Adipocyte (in vitro differentiated cells): ENCODE measurements at regions not wholly inside any gene's neighbourhood (a gene's known extent, or its start where the extent isn't known, plus 50 kb on each side); places are given as distances from the start of the nearest gene placed in this dataset.

ENCODE experiments used
- DNase-seq: peaks from one replicate; pipeline ENCODE4 v3.0.0-alpha.2; 2015; ENCODE audit warnings: low read depth
- H3K27me3 ChIP-seq: replicated peaks from 2 replicates; pipeline ENCODE4 v1.7.0; 2013; ENCODE audit warnings: mild to moderate bottlenecking, low read length, moderate library complexity; ENCODE audit not compliant: control insufficient read depth, insufficient read depth
- H3K36me3 ChIP-seq: 2 replicates; pipeline ENCODE4 v1.7.0; 2013; ENCODE audit warnings: low read length, mild to moderate bottlenecking, moderate library complexity; ENCODE audit not compliant: control insufficient read depth, insufficient read depth, severe bottlenecking
- H3K4me1 ChIP-seq: 2 replicates; pipeline ENCODE4 v1.7.0; 2013; ENCODE audit warnings: mild to moderate bottlenecking, low read length, moderate library complexity; ENCODE audit not compliant: control insufficient read depth, insufficient read depth
- H3K4me3 ChIP-seq: 2 replicates; pipeline ENCODE4 v1.7.0; 2013; ENCODE audit warnings: mild to moderate bottlenecking, low read length, moderate library complexity
- H3K9ac ChIP-seq: 2 replicates; pipeline ENCODE4 v1.7.0; 2013; ENCODE audit warnings: mild to moderate bottlenecking, low read length, moderate library complexity
- H3K9me3 ChIP-seq: 2 replicates; pipeline ENCODE4 v1.7.0; 2013; ENCODE audit warnings: mild to moderate bottlenecking, low read length, moderate library complexity; ENCODE audit not compliant: control insufficient read depth

- H3K36me3 ChIP-seq: no peaks in the 10 kb centered on the region
- H3K4me1 ChIP-seq: peaks cover 33% of the 10 kb centered on the region
- no peak overlapping the region for H3K9ac ChIP-seq
- no peak for DNase-seq
- H3K4me3 ChIP-seq: no peak overlapping the region
- no peaks in the 10 kb centered on the region for H3K27me3 ChIP-seq
- H3K9me3 ChIP-seq: no peaks in the 10 kb centered on the region
These were observed 294.8 kb upstream of the PTGER4 start for GRCh38 chr5:40384782-40385390.

- H3K27me3 ChIP-seq: no peaks in the 10 kb centered on the region
- H3K4me1 ChIP-seq: peaks cover 33% of the 10 kb centered on the region
- H3K36me3 ChIP-seq: no peaks in the 10 kb centered on the region
- no peaks in the 10 kb centered on the region for H3K9me3 ChIP-seq
- H3K4me3 ChIP-seq: no peak overlapping the region
- peak; percentile 77 for DNase-seq
- H3K9ac ChIP-seq: no peak overlapping the region
These were observed 295.7 kb upstream of the PTGER4 start for GRCh38 chr5:40383749-40384651.

DNA sequence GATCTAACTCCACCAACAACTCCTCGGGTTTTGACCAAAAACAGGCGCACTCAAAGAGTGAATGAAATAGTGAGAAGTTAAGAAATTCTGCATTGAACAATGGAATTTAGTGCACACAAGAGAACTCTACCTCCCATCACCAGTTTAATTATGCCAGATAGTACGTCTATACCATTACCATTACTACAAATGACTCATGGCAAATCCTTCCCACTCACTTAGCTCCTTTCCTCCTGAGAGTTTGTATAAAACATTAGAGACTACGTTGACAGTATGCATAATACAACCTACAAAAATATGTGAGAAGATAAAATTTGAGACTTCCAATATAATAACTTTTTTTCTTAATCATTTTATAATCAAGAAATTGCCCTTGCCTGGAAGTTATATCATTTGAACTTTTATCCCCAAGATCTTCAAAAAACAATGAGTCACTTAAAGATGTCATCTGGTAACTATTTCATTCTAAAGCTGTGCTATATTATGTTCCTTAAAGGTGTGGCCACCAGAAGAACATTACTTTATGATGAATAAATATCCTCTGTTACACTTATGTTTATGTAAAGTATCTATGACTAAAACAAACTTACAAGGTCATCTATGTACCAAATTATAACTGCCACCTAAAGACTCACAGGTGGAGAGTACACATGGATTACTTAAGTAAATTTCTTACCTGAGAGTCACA, 297.9 kb upstream of the PTGER4 start:
- DNase-seq: peak; percentile 39
- Histone ChIP-seq H3K27me3 (no peaks in the 10 kb centered on the region), H3K9ac (no peak overlapping the region), H3K36me3 (no peaks in the 10 kb centered on the region), H3K4me3 (no peak overlapping the region), H3K9me3 (no peaks in the 10 kb centered on the region), H3K4me1 (peaks cover 31% of the 10 kb centered on the region)

DNA sequence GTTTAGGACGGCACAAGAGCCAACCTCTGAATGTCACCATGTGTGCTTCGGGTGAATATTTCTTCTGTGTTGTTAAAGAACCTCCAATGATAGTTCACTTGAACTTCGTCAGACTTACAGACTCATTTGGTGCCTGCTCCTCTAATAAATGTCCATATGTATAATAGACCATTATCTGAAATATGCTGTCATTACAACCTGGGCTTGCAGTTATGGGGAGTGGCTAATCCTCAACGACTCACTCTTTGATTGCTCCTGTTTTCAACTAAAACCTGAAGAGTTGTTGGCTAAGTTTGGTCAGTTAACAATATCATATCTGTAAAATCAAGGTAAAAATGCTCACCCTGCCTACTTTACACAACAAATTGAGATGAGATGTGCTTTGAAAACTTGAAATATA, 298.7 kb upstream of the PTGER4 start:
- Histone ChIP-seq H3K27me3 (no peaks in the 10 kb centered on the region), H3K4me3 (no peak overlapping the region), H3K9me3 (no peaks in the 10 kb centered on the region), H3K9ac (no peak overlapping the region), H3K36me3 (no peaks in the 10 kb centered on the region), H3K4me1 (peaks cover 27% of the 10 kb centered on the region)
- no peak for DNase-seq

- H3K9ac ChIP-seq: no peak overlapping the region
- no peak for DNase-seq
- H3K36me3 ChIP-seq: no peaks in the 10 kb centered on the region
These were observed 301.1 kb upstream of the PTGER4 start for GRCh38 chr5:40378396-40379177.

GRCh38 chr5:40376566-40376965, 303.1 kb upstream of the PTGER4 start:
- DNase-seq: no peak
- Histone ChIP-seq H3K9me3 (no peaks in the 10 kb centered on the region), H3K4me1 (no peaks in the 10 kb centered on the region), H3K27me3 (no peaks in the 10 kb centered on the region), H3K4me3 (no peak overlapping the region), H3K36me3 (no peaks in the 10 kb centered on the region), H3K9ac (no peak overlapping the region)

More at GRCh38 chr5:40378396-40379177, 301.1 kb upstream of the PTGER4 start:
- Histone ChIP-seq H3K27me3 (no peaks in the 10 kb centered on the region), H3K4me3 (no peak overlapping the region), H3K9me3 (no peaks in the 10 kb centered on the region), H3K4me1 (peaks cover 3% of the 10 kb centered on the region)

- Histone ChIP-seq H3K4me1 (no peaks in the 10 kb centered on the region), H3K9ac (no peak overlapping the region), H3K36me3 (no peaks in the 10 kb centered on the region), H3K27me3 (no peaks in the 10 kb centered on the region), H3K4me3 (no peak overlapping the region), H3K9me3 (peaks cover 3% of the 10 kb centered on the region)
- no peak for DNase-seq
These were observed 304.9 kb upstream of the PTGER4 start for GRCh38 chr5:40374853-40375252.

DNA sequence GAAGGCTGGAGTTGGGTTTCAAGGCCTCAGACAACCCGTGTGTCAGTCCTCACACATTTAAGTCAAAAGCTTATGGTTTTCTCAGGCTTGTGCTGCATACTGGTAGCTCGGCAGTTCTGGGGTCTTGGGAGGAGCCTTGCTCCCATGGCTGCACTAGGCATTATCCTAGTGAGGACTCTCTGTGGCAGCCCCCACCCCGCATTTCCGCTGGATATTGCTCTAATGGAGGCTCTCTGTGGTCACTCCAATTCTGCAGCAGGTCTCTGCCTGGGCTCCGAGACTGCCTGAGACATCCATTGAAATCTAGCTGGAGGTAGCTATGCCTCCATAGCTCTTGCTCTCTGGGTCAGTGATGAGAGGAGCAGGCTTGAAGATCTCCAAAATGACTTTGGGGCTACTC, 311.5 kb upstream of the PTGER4 start:
- no peak for DNase-seq
- peaks cover 3% of the 10 kb centered on the region for H3K9me3 ChIP-seq

DNA sequence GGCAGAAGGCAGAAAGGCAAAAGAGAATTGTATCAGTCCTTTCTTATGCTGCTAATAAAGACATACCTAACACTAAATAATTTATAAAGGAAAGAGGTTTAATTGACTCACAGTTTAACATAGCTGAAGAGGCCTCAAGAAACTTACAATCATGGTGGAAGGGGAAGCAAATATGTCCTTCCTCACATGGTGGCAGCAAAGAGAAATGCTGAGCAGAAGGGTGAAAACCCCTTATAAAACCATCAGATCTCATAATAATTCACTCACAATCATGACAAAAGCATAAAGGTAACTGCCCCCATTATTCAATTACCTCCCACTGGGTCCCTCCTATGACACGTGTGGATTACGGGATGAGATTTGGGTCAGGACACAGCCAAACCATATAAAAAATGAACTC, 312.5 kb upstream of the PTGER4 start:
- no peak overlapping the region for H3K9ac ChIP-seq
- no peaks in the 10 kb centered on the region for H3K4me1 ChIP-seq
- H3K4me3 ChIP-seq: no peak overlapping the region
- H3K36me3 ChIP-seq: no peaks in the 10 kb centered on the region
- peaks cover 6% of the 10 kb centered on the region for H3K9me3 ChIP-seq
- no peaks in the 10 kb centered on the region for H3K27me3 ChIP-seq
- DNase-seq: no peak

More for the DNA sequence above, 311.5 kb upstream of the PTGER4 start:
- H3K36me3 ChIP-seq: no peaks in the 10 kb centered on the region
- H3K4me1 ChIP-seq: no peaks in the 10 kb centered on the region
- no peaks in the 10 kb centered on the region for H3K27me3 ChIP-seq
- no peak overlapping the region for H3K9ac ChIP-seq
- H3K4me3 ChIP-seq: no peak overlapping the region

DNA sequence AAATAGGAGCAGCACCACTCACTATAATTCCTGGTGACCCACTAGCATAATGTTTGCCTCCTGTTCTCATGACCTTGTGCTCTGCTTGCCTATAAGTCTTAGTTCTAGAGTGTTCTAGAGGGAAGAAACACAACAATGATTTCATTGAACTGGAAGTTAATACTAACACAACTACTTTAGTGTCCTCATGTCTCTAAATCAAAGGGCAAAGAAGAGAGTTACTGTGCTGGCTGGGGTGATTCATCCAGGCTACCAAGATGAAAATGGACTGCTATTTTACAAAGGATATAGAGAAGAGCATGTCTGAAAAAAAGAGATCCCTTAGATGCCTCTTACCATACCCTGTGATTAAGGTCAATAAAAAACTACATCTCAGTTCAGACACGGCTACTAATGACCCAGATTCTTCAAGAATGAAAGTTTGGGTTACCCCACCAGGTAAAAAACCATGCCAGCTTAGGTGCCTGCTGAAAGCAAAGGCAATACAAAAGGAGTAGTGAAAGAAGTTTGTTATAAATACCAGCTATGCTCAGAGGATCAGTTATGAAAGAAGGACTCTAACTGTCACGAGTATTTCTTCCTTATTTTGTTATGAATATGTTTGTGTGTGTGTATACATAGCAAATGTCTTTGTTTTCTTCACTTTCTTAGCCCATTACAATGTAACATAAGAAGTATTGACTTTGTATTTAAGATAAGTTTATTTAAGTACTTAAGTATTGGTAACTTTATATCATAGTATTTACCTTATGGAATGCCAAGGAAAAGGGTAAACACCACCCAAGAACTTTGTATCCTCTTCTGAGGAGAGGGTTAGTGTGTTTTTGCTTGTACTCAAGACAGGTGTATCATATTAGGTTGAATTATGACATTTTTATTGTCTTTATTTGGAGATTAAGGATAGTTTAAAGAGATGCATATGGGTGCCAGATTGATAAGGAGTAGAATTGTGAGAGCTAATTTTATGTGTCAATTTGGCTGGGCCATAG, 314.1 kb upstream of the PTGER4 start:
- no peak overlapping the region for H3K4me3 ChIP-seq
- no peaks in the 10 kb centered on the region for H3K4me1 ChIP-seq
- no peak overlapping the region for H3K9ac ChIP-seq
- H3K36me3 ChIP-seq: no peaks in the 10 kb centered on the region
- no peaks in the 10 kb centered on the region for H3K27me3 ChIP-seq
- H3K9me3 ChIP-seq: peaks cover 3% of the 10 kb centered on the region
- no peak for DNase-seq
